CD4-positive, alpha-beta T cell (primary cell): ENCODE measurements at regions not wholly inside any gene's neighbourhood (a gene's known extent, or its start where the extent isn't known, plus 50 kb on each side); places are given as distances from the start of the nearest gene placed in this dataset.

Source experiments
- ATAC-seq: fragments of 200-7000 bp; cut with Tn5 transposase; one replicate; pipeline ENCODE4 v1.10.0; 2022; ENCODE audit warnings: mild to moderate bottlenecking; ENCODE audit not compliant: poor library complexity
- CTCF ChIA-PET: fragments of 350-600 bp; sonication (Branson Sonifier 250); formaldehyde crosslinking; loops from one replicate; lab custom pipeline; 2021; ENCODE audit warnings: antibody characterized with exemption, inconsistent platforms; lab: Charles Lee
- POLR2A ChIA-PET: fragments of 350-600 bp; sonication (Branson Sonifier 250); formaldehyde crosslinking; loops from one replicate; lab custom pipeline; 2021; ENCODE audit warnings: antibody characterized with exemption, inconsistent platforms; lab: Charles Lee
- DNase-seq, 14 experiments: peaks; one replicate each; pipeline ENCODE4 v3.0.0-alpha.2; 2013 to 2020; ENCODE audit warnings: mixed read lengths in 2 of 14
- H3K27ac ChIP-seq, 2 donors: one replicate each; pipeline versions ENCODE4 v1.5.1 to v1.7.0; 2013; ENCODE audit warnings: low read length in 2 of 2, low read depth in 1 of 2, mild to moderate bottlenecking in 1 of 2
- H3K27me3 ChIP-seq, 2 experiments: 1 replicate in 1 of 2; 2 replicates in 1 of 2; pipeline versions ENCODE4 v1.6.1 to v1.7.0; 2013; ENCODE audit warnings: low read length in 2 of 2, control low read depth in 1 of 2, mild to moderate bottlenecking in 1 of 2, moderate library complexity in 1 of 2; ENCODE audit not compliant: insufficient read depth in 2 of 2, control insufficient read depth in 1 of 2
- H3K36me3 ChIP-seq: one replicate; pipeline ENCODE4 v1.6.1; 2013; ENCODE audit warnings: low read length, control low read depth; ENCODE audit not compliant: insufficient read depth
- H3K4me1 ChIP-seq: one replicate; pipeline ENCODE4 v1.6.1; 2013; ENCODE audit warnings: low read length, control low read depth; ENCODE audit not compliant: insufficient read depth
- H3K4me3 ChIP-seq: one replicate; pipeline ENCODE4 v1.5.1; 2013; ENCODE audit warnings: mild to moderate bottlenecking, low read length, moderate library complexity
- H3K9me3 ChIP-seq, 2 experiments: 1 replicate in 1 of 2; 2 replicates in 1 of 2; pipeline versions ENCODE4 v1.6.1 to v1.7.0; 2013; ENCODE audit warnings: low read length in 2 of 2, mild to moderate bottlenecking in 2 of 2, control low read depth in 1 of 2, moderate library complexity in 1 of 2; ENCODE audit not compliant: control insufficient read depth in 1 of 2, insufficient read depth in 1 of 2
- H3K27ac Mint-ChIP-seq: one replicate; pipeline ENCODE4 v1.8.0; 2020; ENCODE audit warnings: mixed read lengths
- H3K27me3 Mint-ChIP-seq: one replicate; pipeline ENCODE4 v1.8.0; 2021; ENCODE audit warnings: mixed read lengths
- H3K36me3 Mint-ChIP-seq: one replicate; pipeline ENCODE4 v1.8.0; 2021; ENCODE audit warnings: low read depth, mixed read lengths
- H3K4me1 Mint-ChIP-seq: one replicate; pipeline ENCODE4 v1.8.0; 2021; ENCODE audit warnings: low read depth, mixed read lengths
- H3K4me3 Mint-ChIP-seq: one replicate; pipeline ENCODE4 v1.8.0; 2020; ENCODE audit warnings: mild to moderate bottlenecking, mixed read lengths
- H3K9me3 Mint-ChIP-seq: one replicate; pipeline ENCODE4 v1.8.0; 2020; ENCODE audit warnings: mixed read lengths
- intact Hi-C, 2 experiments: fragments of 100-400 bp; cut with DNase I in 1 of 2; cut with micrococcal nuclease in 1 of 2; formaldehyde crosslinking; loops; one replicate each; pipeline versions ENCODE4 v1.15.1 to v1.9.0; 2023 to 2025; cut with DNase I, micrococcal nuclease
- TF ChIP-seq, protein P1 (sequence below): fragments of 200-600 bp; IDR thresholded peaks from one replicate; pipeline ENCODE4 v1.8.0; 2022; ENCODE audit warnings: antibody characterized with exemption, mild to moderate bottlenecking

DNA sequence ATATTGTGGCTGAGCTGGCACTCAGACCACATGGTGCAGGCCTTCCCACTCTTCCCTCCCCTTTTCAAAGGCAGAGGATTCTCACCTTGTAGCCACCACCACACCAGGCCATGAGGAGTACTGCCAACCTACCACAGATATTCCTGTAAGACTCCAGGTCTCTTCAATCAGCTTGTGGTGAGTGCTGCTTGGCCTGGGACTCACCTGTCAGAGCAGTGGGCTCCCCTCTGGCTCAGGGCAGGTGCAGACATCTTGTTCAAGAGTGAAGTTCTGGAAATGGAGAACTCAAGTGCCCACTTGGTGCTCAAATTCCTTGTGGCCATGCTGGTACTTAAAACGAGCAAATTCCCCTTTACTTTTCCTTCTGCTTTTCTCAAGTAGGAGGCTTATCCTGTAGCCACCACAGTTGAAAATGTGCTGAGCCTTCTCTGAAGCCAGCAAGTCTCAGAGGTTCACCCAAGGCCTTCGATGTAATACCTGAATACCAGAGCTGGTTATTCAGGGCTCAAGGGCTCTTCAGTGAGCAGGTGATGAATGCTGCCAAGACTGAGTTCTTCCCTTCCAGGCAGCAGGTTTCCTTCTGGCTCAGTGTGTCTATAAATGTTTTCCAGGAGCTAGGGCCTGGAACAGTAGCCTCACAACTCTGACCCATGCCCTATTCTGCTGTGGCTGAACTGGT, 212.9 kb downstream of the TEX13C start:
- H3K36me3 Mint-ChIP-seq, result no peaks in the 10 kb centered on the region
- CTCF ChIA-PET, result no interaction called here

DNA sequence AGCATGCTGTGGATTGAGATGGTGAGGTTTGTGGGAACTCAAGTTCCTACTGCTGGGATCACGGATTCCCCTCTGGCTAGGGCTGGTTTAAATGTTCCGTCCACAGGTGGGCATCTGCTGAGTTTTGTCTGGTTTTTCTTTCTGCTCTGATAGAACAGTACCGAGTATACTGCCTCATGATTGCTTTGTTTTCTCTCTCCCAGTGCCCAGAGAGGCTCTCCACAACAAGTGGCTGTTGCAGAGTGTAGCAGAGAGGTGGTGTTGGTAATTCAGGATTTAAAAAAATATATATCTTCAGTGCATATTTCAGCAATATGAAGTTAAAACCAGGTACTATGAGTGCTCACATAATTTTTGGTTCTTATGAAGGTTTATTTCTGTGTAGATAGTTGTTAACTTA, 213.7 kb downstream of the TEX13C start:
- H3K4me1 ChIP-seq, result no peaks in the 10 kb centered on the region
- CTCF ChIA-PET, result no interaction called here
- no peaks in the 10 kb centered on the region for H3K27me3 ChIP-seq
- H3K36me3 ChIP-seq, result no peaks in the 10 kb centered on the region
- intact Hi-C loops, result no loop called here
- DNase-seq (no peak), ATAC-seq (no peak)
- H3K27ac ChIP-seq, result no peak overlapping the region
- H3K4me3 ChIP-seq, result no peak overlapping the region
- Mint-ChIP-seq H3K4me1 (no peaks in the 10 kb centered on the region), H3K9me3 (no peaks in the 10 kb centered on the region), H3K4me3 (no peak overlapping the region), H3K27ac (no peak overlapping the region), H3K36me3 (no peaks in the 10 kb centered on the region), H3K27me3 (no peaks in the 10 kb centered on the region)
- TF ChIP-seq, protein P1, sequence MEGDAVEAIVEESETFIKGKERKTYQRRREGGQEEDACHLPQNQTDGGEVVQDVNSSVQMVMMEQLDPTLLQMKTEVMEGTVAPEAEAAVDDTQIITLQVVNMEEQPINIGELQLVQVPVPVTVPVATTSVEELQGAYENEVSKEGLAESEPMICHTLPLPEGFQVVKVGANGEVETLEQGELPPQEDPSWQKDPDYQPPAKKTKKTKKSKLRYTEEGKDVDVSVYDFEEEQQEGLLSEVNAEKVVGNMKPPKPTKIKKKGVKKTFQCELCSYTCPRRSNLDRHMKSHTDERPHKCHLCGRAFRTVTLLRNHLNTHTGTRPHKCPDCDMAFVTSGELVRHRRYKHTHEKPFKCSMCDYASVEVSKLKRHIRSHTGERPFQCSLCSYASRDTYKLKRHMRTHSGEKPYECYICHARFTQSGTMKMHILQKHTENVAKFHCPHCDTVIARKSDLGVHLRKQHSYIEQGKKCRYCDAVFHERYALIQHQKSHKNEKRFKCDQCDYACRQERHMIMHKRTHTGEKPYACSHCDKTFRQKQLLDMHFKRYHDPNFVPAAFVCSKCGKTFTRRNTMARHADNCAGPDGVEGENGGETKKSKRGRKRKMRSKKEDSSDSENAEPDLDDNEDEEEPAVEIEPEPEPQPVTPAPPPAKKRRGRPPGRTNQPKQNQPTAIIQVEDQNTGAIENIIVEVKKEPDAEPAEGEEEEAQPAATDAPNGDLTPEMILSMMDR, result no peak
- H3K9me3 ChIP-seq, result no peaks in the 10 kb centered on the region
- POLR2A ChIA-PET, result no interaction called here

More for the DNA sequence above, 212.9 kb downstream of the TEX13C start:
- no peak overlapping the region for H3K4me3 Mint-ChIP-seq
- Histone ChIP-seq H3K4me3 (no peak overlapping the region), H3K4me1 (no peaks in the 10 kb centered on the region), H3K27ac (no peak overlapping the region), H3K9me3 (no peaks in the 10 kb centered on the region), H3K36me3 (no peaks in the 10 kb centered on the region), H3K27me3 (no peaks in the 10 kb centered on the region)
- no peak overlapping the region for H3K27ac Mint-ChIP-seq
- no peaks in the 10 kb centered on the region for H3K9me3 Mint-ChIP-seq
- no peak for ATAC-seq
- no peaks in the 10 kb centered on the region for H3K27me3 Mint-ChIP-seq
- TF ChIP-seq, protein P1, result no peak
- POLR2A ChIA-PET, result no interaction called here
- intact Hi-C loops, result no loop called here
- DNase-seq, result no peak
- H3K4me1 Mint-ChIP-seq, result no peaks in the 10 kb centered on the region

DNA sequence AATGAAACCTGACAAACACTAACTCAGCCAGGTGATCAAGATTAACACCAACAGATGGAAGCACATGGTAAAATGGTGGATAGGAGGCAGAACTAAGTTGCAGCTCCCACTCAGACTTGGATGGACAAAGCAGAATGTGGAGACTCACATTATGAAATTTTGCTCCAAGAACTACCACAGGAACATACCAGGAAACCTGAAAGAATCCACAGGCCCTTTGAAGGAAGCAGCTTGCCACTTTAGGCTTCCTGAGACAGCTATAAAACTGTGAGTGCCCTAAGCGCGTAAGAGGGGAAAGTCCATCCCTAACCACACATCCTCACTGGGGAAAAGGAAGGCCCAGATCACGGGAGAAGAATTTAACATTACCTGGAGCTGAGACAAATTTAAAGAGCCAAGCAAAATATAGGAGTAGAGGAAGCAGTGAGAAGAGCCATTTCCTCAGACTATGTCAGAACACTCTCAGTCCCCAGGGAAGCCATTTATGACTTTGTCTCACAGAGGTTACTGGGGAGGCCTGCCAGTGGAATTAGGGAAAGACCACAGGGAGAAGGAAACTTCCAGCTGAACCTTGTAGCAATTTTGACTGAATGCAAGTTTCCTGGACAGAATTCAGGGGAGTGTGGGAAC, 224.5 kb downstream of the TEX13C start:
- H3K36me3 Mint-ChIP-seq, result no peaks in the 10 kb centered on the region
- no peak overlapping the region for H3K4me3 ChIP-seq
- no peaks in the 10 kb centered on the region for H3K9me3 ChIP-seq
- H3K27me3 Mint-ChIP-seq, result no peaks in the 10 kb centered on the region
- CTCF ChIA-PET, result no interaction called here
- TF ChIP-seq, protein P1, result no peak
- POLR2A ChIA-PET, result no interaction called here
- no peak overlapping the region for H3K27ac Mint-ChIP-seq
- H3K4me3 Mint-ChIP-seq, result no peak overlapping the region
- no peaks in the 10 kb centered on the region for H3K27me3 ChIP-seq
- H3K36me3 ChIP-seq, result no peaks in the 10 kb centered on the region
- no peaks in the 10 kb centered on the region for H3K9me3 Mint-ChIP-seq
- H3K27ac ChIP-seq, result no peak overlapping the region
- H3K4me1 ChIP-seq, result no peaks in the 10 kb centered on the region
- ATAC-seq, result no peak
- intact Hi-C loops, result no loop called here
- DNase-seq, result no peak
- no peaks in the 10 kb centered on the region for H3K4me1 Mint-ChIP-seq
